H1 (cell line): ENCODE measurements at regions not wholly inside any gene's neighbourhood (a gene's known extent, or its start where the extent isn't known, plus 50 kb on each side); places are given as distances from the start of the nearest gene placed in this dataset.
"Not testable (repeated sequence)": the region's sequence is repeated elsewhere in the genome, so short reads cannot be mapped to it uniquely, and the experiment has no call there.

Experiments used
- BACH1 ChIP-seq: IDR thresholded peaks from 2 replicates; pipeline ENCODE4 v1.6.1; 2012; ENCODE audit warnings: low read length, improper control_type of control experiment
- CREB1 ChIP-seq: IDR thresholded peaks from 2 replicates; pipeline ENCODE4 v1.6.1; 2012; ENCODE audit warnings: inconsistent platforms
- EGR1 ChIP-seq: IDR thresholded peaks from 2 replicates; pipeline ENCODE4 v1.6.1; 2011; ENCODE audit warnings: low read depth, low read length, borderline replicate concordance
- EP300 ChIP-seq, 2 experiments: IDR thresholded peaks; 1 replicate in 1 of 2; 2 replicates in 1 of 2; pipeline ENCODE4 v1.6.1; 2011 to 2012; ENCODE audit warnings: low read depth in 2 of 2, low read length in 2 of 2, mild to moderate bottlenecking in 2 of 2, borderline replicate concordance in 1 of 2, inconsistent platforms in 1 of 2, moderate library complexity in 1 of 2
- EZH2 ChIP-seq: fragments of 200-600 bp; sonication (generic); IDR thresholded peaks from 2 replicates; pipeline ENCODE4 v1.7.1; 2012; ENCODE audit warnings: low read depth, mild to moderate bottlenecking, moderate library complexity, low read length, inconsistent platforms; ENCODE audit not compliant: severe bottlenecking
- MAX ChIP-seq: IDR thresholded peaks from 2 replicates; pipeline ENCODE4 v1.6.1; 2012; ENCODE audit warnings: inconsistent platforms
- POLR2A ChIP-seq, 2 experiments: IDR thresholded peaks; 1 replicate in 1 of 2; 2 replicates in 1 of 2; pipeline ENCODE4 v1.6.1; 2011; ENCODE audit warnings: low read depth in 2 of 2, low read length in 2 of 2, mild to moderate bottlenecking in 2 of 2; ENCODE audit errors: control extremely low read depth in 1 of 2
- POLR2AphosphoS5 ChIP-seq: IDR thresholded peaks from 2 replicates; pipeline ENCODE4 v1.6.1; 2011; ENCODE audit warnings: low read depth, low read length
- RFX5 ChIP-seq: IDR thresholded peaks from 2 replicates; pipeline ENCODE4 v1.6.1; 2011; ENCODE audit warnings: low read depth, low read length, improper control_type of control experiment, borderline replicate concordance
- TCF12 ChIP-seq: IDR thresholded peaks from 2 replicates; pipeline ENCODE4 v1.6.1; 2011; ENCODE audit warnings: low read depth, mild to moderate bottlenecking, low read length
- YY1 ChIP-seq: IDR thresholded peaks from 2 replicates; pipeline ENCODE4 v1.6.1; 2011; ENCODE audit warnings: low read depth, mild to moderate bottlenecking, low read length
- ZNF274 ChIP-seq: IDR thresholded peaks from 2 replicates; pipeline ENCODE4 v1.7.0; 2012; ENCODE audit warnings: low read length, borderline replicate concordance; ENCODE audit errors: extremely low read depth
- TF ChIP-seq, protein P1 (sequence below), 3 experiments: IDR thresholded peaks; 1 replicate in 2 of 3; 2 replicates in 1 of 3; pipeline versions ENCODE4 v1.5.1 to v1.6.1; 2011; ENCODE audit warnings: low read length in 3 of 3, mild to moderate bottlenecking in 3 of 3, inconsistent platforms in 2 of 3, low read depth in 1 of 3, moderate library complexity in 1 of 3; ENCODE audit not compliant: insufficient read depth in 1 of 3; ENCODE audit errors: control extremely low read depth in 1 of 3
- TF ChIP-seq, protein P2 (sequence below): IDR thresholded peaks from 2 replicates; pipeline ENCODE4 v1.6.1; 2012; ENCODE audit warnings: low read length, inconsistent platforms

- not testable (repeated sequence) for TF ChIP-seq POLR2AphosphoS5; EGR1; MAX; TCF12; BACH1; ZNF274; RFX5; YY1; POLR2A (IDR thresholded peaks at IDR 0.05; ENCODE audit: control extremely low read depth in 1 of 2, low read depth in 2 of 2, low read length in 2 of 2); EZH2; EP300 (IDR thresholded peaks at IDR 0.05; ENCODE audit: borderline replicate concordance in 1 of 2, low read depth in 2 of 2, low read length in 2 of 2); CREB1
- TF ChIP-seq, protein P1, sequence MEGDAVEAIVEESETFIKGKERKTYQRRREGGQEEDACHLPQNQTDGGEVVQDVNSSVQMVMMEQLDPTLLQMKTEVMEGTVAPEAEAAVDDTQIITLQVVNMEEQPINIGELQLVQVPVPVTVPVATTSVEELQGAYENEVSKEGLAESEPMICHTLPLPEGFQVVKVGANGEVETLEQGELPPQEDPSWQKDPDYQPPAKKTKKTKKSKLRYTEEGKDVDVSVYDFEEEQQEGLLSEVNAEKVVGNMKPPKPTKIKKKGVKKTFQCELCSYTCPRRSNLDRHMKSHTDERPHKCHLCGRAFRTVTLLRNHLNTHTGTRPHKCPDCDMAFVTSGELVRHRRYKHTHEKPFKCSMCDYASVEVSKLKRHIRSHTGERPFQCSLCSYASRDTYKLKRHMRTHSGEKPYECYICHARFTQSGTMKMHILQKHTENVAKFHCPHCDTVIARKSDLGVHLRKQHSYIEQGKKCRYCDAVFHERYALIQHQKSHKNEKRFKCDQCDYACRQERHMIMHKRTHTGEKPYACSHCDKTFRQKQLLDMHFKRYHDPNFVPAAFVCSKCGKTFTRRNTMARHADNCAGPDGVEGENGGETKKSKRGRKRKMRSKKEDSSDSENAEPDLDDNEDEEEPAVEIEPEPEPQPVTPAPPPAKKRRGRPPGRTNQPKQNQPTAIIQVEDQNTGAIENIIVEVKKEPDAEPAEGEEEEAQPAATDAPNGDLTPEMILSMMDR (IDR thresholded peaks at IDR 0.05; ENCODE audit: control extremely low read depth in 1 of 3, insufficient read depth in 1 of 3, low read depth in 1 of 3, low read length in 3 of 3): not testable (repeated sequence)
- TF ChIP-seq, protein P2, sequence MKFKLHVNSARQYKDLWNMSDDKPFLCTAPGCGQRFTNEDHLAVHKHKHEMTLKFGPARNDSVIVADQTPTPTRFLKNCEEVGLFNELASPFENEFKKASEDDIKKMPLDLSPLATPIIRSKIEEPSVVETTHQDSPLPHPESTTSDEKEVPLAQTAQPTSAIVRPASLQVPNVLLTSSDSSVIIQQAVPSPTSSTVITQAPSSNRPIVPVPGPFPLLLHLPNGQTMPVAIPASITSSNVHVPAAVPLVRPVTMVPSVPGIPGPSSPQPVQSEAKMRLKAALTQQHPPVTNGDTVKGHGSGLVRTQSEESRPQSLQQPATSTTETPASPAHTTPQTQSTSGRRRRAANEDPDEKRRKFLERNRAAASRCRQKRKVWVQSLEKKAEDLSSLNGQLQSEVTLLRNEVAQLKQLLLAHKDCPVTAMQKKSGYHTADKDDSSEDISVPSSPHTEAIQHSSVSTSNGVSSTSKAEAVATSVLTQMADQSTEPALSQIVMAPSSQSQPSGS: not testable (repeated sequence)
Measured at GRCh38 chr1:119214961-119215360, 74.5 kb upstream of the WARS2 start.
